ENCODE measurements at regions not wholly inside any gene's neighbourhood (a gene's known extent, or its start where the extent isn't known, plus 50 kb on each side); places are given as distances from the start of the nearest gene placed in this dataset.

- H3K4me1 Mint-ChIP-seq (ENCODE audit: low read depth, unreplicated experiment) = peaks cover 5% of the 10 kb centered on the region
- H3K36me3 Mint-ChIP-seq (ENCODE audit: unreplicated experiment) = peaks cover 5% of the 10 kb centered on the region
- no peaks in the 10 kb centered on the region for H3K9me3 Mint-ChIP-seq (ENCODE audit: unreplicated experiment)
- no peak overlapping the region for H3K27ac Mint-ChIP-seq (ENCODE audit: unreplicated experiment)
- TF ChIP-seq CTCF (IDR thresholded peaks at IDR 0.05; ENCODE audit: partially characterized antibody, unreplicated experiment) = no peak
- DNase-seq = no peak
- H3K27me3 Mint-ChIP-seq (ENCODE audit: unreplicated experiment) = no peaks in the 10 kb centered on the region
- H3K4me3 Mint-ChIP-seq (ENCODE audit: unreplicated experiment) = no peak overlapping the region
Observed at GRCh38 chr14:87628780-87629179, 364.2 kb downstream of the GALC start.

DNA sequence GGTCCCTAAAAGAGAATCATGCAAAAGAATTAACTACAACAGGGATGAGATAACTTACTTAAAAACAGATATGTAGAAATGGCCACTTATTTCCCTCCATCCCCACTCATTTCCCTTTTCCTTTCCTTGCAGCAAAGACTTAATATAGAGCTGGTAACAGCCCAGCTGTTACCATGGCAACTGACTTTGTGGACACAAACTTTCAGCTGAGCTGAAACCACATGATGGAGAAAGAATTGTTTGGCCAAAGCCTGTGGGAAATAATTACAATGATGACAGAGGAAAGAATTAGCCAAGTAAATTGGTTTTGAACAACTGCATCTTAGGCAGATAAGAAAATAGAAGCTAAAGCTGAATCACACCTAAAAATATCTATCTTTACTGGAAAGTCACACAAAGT is 364.9 kb downstream of the GALC start:
- DNase-seq = no peak
- Mint-ChIP-seq H3K9me3 (ENCODE audit: unreplicated experiment) (peaks cover under 1% of the 10 kb centered on the region), H3K27me3 (ENCODE audit: unreplicated experiment) (no peaks in the 10 kb centered on the region), H3K4me3 (ENCODE audit: unreplicated experiment) (no peak overlapping the region), H3K4me1 (ENCODE audit: low read depth, unreplicated experiment) (peaks cover 5% of the 10 kb centered on the region), H3K36me3 (ENCODE audit: unreplicated experiment) (peaks cover 6% of the 10 kb centered on the region), H3K27ac (ENCODE audit: unreplicated experiment) (no peak overlapping the region)
- TF ChIP-seq CTCF (IDR thresholded peaks at IDR 0.05; ENCODE audit: partially characterized antibody, unreplicated experiment) = no peak

GRCh38 chr14:87626266-87626665 is 366.7 kb downstream of the GALC start:
- Mint-ChIP-seq H3K4me3 (ENCODE audit: unreplicated experiment) (no peak overlapping the region), H3K27ac (ENCODE audit: unreplicated experiment) (no peak overlapping the region), H3K9me3 (ENCODE audit: unreplicated experiment) (peaks cover 7% of the 10 kb centered on the region), H3K27me3 (ENCODE audit: unreplicated experiment) (no peaks in the 10 kb centered on the region), H3K36me3 (ENCODE audit: unreplicated experiment) (peaks cover 18% of the 10 kb centered on the region), H3K4me1 (ENCODE audit: low read depth, unreplicated experiment) (peaks cover 5% of the 10 kb centered on the region)
- no peak for TF ChIP-seq CTCF (IDR thresholded peaks at IDR 0.05; ENCODE audit: partially characterized antibody, unreplicated experiment)
- DNase-seq = no peak

DNA sequence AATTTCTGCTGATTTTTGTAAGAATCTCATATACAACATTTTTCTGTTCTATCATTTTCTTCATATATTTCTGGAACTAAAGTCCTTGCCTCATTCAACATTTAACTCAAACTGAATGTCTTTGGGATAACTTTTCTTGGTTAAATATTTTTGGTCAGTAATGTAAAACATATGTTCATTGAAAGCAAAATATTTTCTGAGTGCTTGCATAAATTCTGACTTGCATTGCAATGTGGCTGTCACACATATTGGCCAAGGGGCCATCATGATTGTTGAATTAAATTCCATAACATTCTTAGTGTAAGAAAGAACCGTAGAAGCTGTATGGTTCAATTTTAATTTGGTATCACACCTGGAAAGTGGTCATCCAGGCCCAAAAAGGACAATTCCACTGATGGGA is 369.4 kb downstream of the GALC start:
- Mint-ChIP-seq H3K4me1 (ENCODE audit: low read depth, unreplicated experiment) (no peaks in the 10 kb centered on the region), H3K27me3 (ENCODE audit: unreplicated experiment) (no peaks in the 10 kb centered on the region), H3K4me3 (ENCODE audit: unreplicated experiment) (no peak overlapping the region), H3K9me3 (ENCODE audit: unreplicated experiment) (peaks cover 15% of the 10 kb centered on the region), H3K27ac (ENCODE audit: unreplicated experiment) (no peak overlapping the region), H3K36me3 (ENCODE audit: unreplicated experiment) (peaks cover 27% of the 10 kb centered on the region)
- TF ChIP-seq CTCF (IDR thresholded peaks at IDR 0.05; ENCODE audit: partially characterized antibody, unreplicated experiment) = no peak
- no peak for DNase-seq

GRCh38 chr14:87617079-87617478 is 375.9 kb downstream of the GALC start:
- no peak for TF ChIP-seq CTCF (IDR thresholded peaks at IDR 0.05; ENCODE audit: partially characterized antibody, unreplicated experiment)
- Mint-ChIP-seq H3K9me3 (ENCODE audit: unreplicated experiment) (peaks cover 11% of the 10 kb centered on the region), H3K27me3 (ENCODE audit: unreplicated experiment) (no peaks in the 10 kb centered on the region), H3K4me3 (ENCODE audit: unreplicated experiment) (no peak overlapping the region), H3K27ac (ENCODE audit: unreplicated experiment) (no peak overlapping the region), H3K4me1 (ENCODE audit: low read depth, unreplicated experiment) (no peaks in the 10 kb centered on the region), H3K36me3 (ENCODE audit: unreplicated experiment) (peaks cover 12% of the 10 kb centered on the region)
- no peak for DNase-seq

Measured in glutamatergic neuron (in vitro differentiated cells).